ENCODE measurements at regions not wholly inside any gene's neighbourhood (a gene's known extent, or its start where the extent isn't known, plus 50 kb on each side); places are given as distances from the start of the nearest gene placed in this dataset.

GRCh38 chr16:26969589-26970231 is 97.0 kb upstream of the C16orf82 start:
- Histone ChIP-seq H3K4me2 (ENCODE audit: unreplicated experiment) (no peak overlapping the region), H3F3A (ENCODE audit: insufficient read depth) (no peaks in the 10 kb centered on the region), H4K20me1 (ENCODE audit: insufficient read depth) (no peaks in the 10 kb centered on the region), H3K4me3 (no peak overlapping the region), H2AFZ (no peak overlapping the region), H3K9me3 (ENCODE audit: low read depth) (no peaks in the 10 kb centered on the region), H3K27me3 (replicated peaks; ENCODE audit: insufficient read depth) (no peaks in the 10 kb centered on the region), H3K9ac (no peak overlapping the region), H3K9me2 (ENCODE audit: insufficient read depth) (no peaks in the 10 kb centered on the region), H3K36me3 (ENCODE audit: low read depth) (no peaks in the 10 kb centered on the region), H3K27ac (no peak overlapping the region), H3K4me1 (ENCODE audit: insufficient read depth) (no peaks in the 10 kb centered on the region), H3K79me2 (ENCODE audit: insufficient read depth) (no peaks in the 10 kb centered on the region)
- in situ Hi-C loops (cut with MboI): no loop called here
- TF ChIP-seq EZH2 (IDR thresholded peaks at IDR 0.05; ENCODE audit: insufficient read depth, poor library complexity, severe bottlenecking) (no peak), EZH2phosphoT487 (IDR thresholded peaks at IDR 0.05; ENCODE audit: insufficient read depth, low read depth) (no peak)
- no peak for DNase-seq
- 69 to 72% methylated on average over 6 of the region's 6 CpGs for WGBS, 2 experiments (ENCODE audit: low coverage in 1 of 2, low lambda C conversion rate in 2 of 2, missing lambda C conversion rate in 2 of 2)

- Histone ChIP-seq H3K36me3 (ENCODE audit: low read depth) (no peaks in the 10 kb centered on the region), H3K79me2 (ENCODE audit: insufficient read depth) (no peaks in the 10 kb centered on the region), H3K9ac (no peak overlapping the region), H3K4me3 (no peak overlapping the region), H3K4me2 (ENCODE audit: unreplicated experiment) (no peak overlapping the region), H3K9me2 (ENCODE audit: insufficient read depth) (no peaks in the 10 kb centered on the region), H4K20me1 (ENCODE audit: insufficient read depth) (no peaks in the 10 kb centered on the region), H2AFZ (no peak overlapping the region), H3F3A (ENCODE audit: insufficient read depth) (no peaks in the 10 kb centered on the region), H3K27me3 (replicated peaks; ENCODE audit: insufficient read depth) (no peaks in the 10 kb centered on the region), H3K4me1 (ENCODE audit: insufficient read depth) (no peaks in the 10 kb centered on the region), H3K9me3 (ENCODE audit: low read depth) (no peaks in the 10 kb centered on the region), H3K27ac (no peak overlapping the region)
- no peak for TF ChIP-seq EZH2phosphoT487 (IDR thresholded peaks at IDR 0.05; ENCODE audit: insufficient read depth, low read depth)
- no peak for TF ChIP-seq EZH2 (IDR thresholded peaks at IDR 0.05; ENCODE audit: insufficient read depth, poor library complexity, severe bottlenecking)
- WGBS, 2 experiments (ENCODE audit: low coverage in 1 of 2, low lambda C conversion rate in 2 of 2, missing lambda C conversion rate in 2 of 2): 64 to 73% methylated on average over 3 of the region's 3 CpGs
- DNase-seq: no peak
- in situ Hi-C loops (cut with MboI): no loop called here
Measured at GRCh38 chr16:26970292-26970691, 96.4 kb upstream of the C16orf82 start.

DNA sequence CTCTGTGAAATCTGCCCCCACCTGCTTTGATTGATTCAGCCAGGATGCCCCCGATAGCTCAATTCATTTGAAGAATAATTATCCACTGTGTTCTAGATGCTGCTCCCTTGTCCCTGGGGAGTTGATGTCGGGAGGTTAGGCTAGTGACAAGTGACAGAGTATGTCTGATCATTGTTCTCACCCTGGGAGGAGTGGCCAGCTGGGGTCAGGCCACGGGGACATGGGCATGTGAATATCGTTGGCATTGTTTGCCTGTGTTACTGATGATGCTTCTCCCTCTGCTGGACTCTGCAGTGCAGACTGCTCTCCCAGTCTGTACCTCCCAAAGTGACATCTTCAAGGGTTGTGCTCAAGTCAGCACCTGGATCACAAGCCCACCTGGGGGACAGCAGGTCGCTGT is 89.9 kb upstream of the C16orf82 start:
- TF ChIP-seq EZH2 (IDR thresholded peaks at IDR 0.05; ENCODE audit: insufficient read depth, poor library complexity, severe bottlenecking): no peak
- TF ChIP-seq EZH2phosphoT487 (IDR thresholded peaks at IDR 0.05; ENCODE audit: insufficient read depth, low read depth): no peak
- Histone ChIP-seq H3K27ac (no peak overlapping the region), H3K79me2 (ENCODE audit: insufficient read depth) (no peaks in the 10 kb centered on the region), H3K4me1 (ENCODE audit: insufficient read depth) (peaks cover 9% of the 10 kb centered on the region), H3K4me2 (ENCODE audit: unreplicated experiment) (no peak overlapping the region), H3K9ac (no peak overlapping the region), H3K9me3 (ENCODE audit: low read depth) (no peaks in the 10 kb centered on the region), H3K27me3 (replicated peaks; ENCODE audit: insufficient read depth) (no peaks in the 10 kb centered on the region), H4K20me1 (ENCODE audit: insufficient read depth) (no peaks in the 10 kb centered on the region), H3K9me2 (ENCODE audit: insufficient read depth) (no peaks in the 10 kb centered on the region), H2AFZ (no peak overlapping the region), H3F3A (ENCODE audit: insufficient read depth) (0 out of 2 replicates have a peak, but pooled peaks cover 6% of the 10 kb centered on the region), H3K36me3 (ENCODE audit: low read depth) (no peaks in the 10 kb centered on the region), H3K4me3 (no peak overlapping the region)
- DNase-seq: no peak
- in situ Hi-C loops (cut with MboI): no loop called here
- 26 to 29% methylated on average over 5 of the region's 5 CpGs for WGBS, 2 experiments (ENCODE audit: low coverage in 1 of 2, low lambda C conversion rate in 2 of 2, missing lambda C conversion rate in 2 of 2)

GRCh38 chr16:26981266-26981938 is 85.3 kb upstream of the C16orf82 start:
- H3K27me3 ChIP-seq (replicated peaks; ENCODE audit: insufficient read depth): no peaks in the 10 kb centered on the region
- no peaks in the 10 kb centered on the region for H3K9me2 ChIP-seq (ENCODE audit: insufficient read depth)
- H3K4me3 ChIP-seq: no peak overlapping the region
- 11 to 16% methylated on average over 8 of the region's 8 CpGs for WGBS, 2 experiments (ENCODE audit: low coverage in 1 of 2, low lambda C conversion rate in 2 of 2, missing lambda C conversion rate in 2 of 2)
- H3K9ac ChIP-seq: no peak overlapping the region
- no peaks in the 10 kb centered on the region for H3K36me3 ChIP-seq (ENCODE audit: low read depth)
- peaks cover 25% of the 10 kb centered on the region; the same call in 1 of the 2 replicates for H3F3A ChIP-seq (ENCODE audit: insufficient read depth)
- DNase-seq: peak; percentile 90
- no peaks in the 10 kb centered on the region for H3K79me2 ChIP-seq (ENCODE audit: insufficient read depth)
- H3K27ac ChIP-seq: peak overlapping the region; percentile 11; the same call in 1 of the 2 replicates
- H3K4me2 ChIP-seq (ENCODE audit: unreplicated experiment): peak overlapping the region; percentile 49
- no peaks in the 10 kb centered on the region for H3K9me3 ChIP-seq (ENCODE audit: low read depth)
- no peak overlapping the region for H2AFZ ChIP-seq
- TF ChIP-seq EZH2phosphoT487 (IDR thresholded peaks at IDR 0.05; ENCODE audit: insufficient read depth, low read depth) (no peak), EZH2 (IDR thresholded peaks at IDR 0.05; ENCODE audit: insufficient read depth, poor library complexity, severe bottlenecking) (no peak)
- in situ Hi-C loops (cut with MboI): no loop called here
- H4K20me1 ChIP-seq (ENCODE audit: insufficient read depth): no peaks in the 10 kb centered on the region
- peaks cover 27% of the 10 kb centered on the region for H3K4me1 ChIP-seq (ENCODE audit: insufficient read depth)
